GM12878 (cell line): ENCODE measurements at regions not wholly inside any gene's neighbourhood (a gene's known extent, or its start where the extent isn't known, plus 50 kb on each side); places are given as distances from the start of the nearest gene placed in this dataset.

Experiments
- ATAC-seq: fragments of 200-7000 bp; cut with Tn5 transposase; 3 replicates; pipeline ENCODE4 v1.9.1; 2020; ENCODE audit warnings: mild to moderate bottlenecking, moderate library complexity
- BruUV-seq: library from RNA; stranded (reverse); fragments of 400-500 nt; replicated peaks from 2 replicates; lab custom pipeline; 2021; lab: Mats Ljungman, UMichigan
- CTCF ChIA-PET: fragments of 300-600 bp; sonication (Branson Sonifier 250); formaldehyde crosslinking; extraction: SDS; loops from one replicate; lab custom pipeline; 2021; ENCODE audit warnings: inconsistent platforms; lab: Yijun Ruan, JAX
- POLR2A ChIA-PET: fragments of 350-600 bp; formaldehyde crosslinking; extraction: SDS; loops from one replicate; lab custom pipeline; 2021; ENCODE audit warnings: inconsistent platforms; lab: Charles Lee
- RAD21 ChIA-PET: fragments of 300-600 bp; sonication (Branson Sonifier 250); formaldehyde crosslinking; loops from one replicate; lab custom pipeline; 2023; ENCODE audit warnings: antibody characterized with exemption; ENCODE audit not compliant: unreplicated experiment; lab: Charles Lee
- SMC1A ChIA-PET: fragments of 300-600 bp; sonication (Branson Sonifier 250); formaldehyde crosslinking; loops from one replicate; lab custom pipeline; 2023; ENCODE audit not compliant: unreplicated experiment, uncharacterized antibody; lab: Charles Lee
- DNase-seq: peaks from one replicate; pipeline ENCODE4 v3.0.0-alpha.2; 2011; ENCODE audit warnings: low read depth, low spot score
- FAIRE-seq: peaks from 3 replicates; lab custom pipeline; 2011; peaks lifted over from hg19 to GRCh38; lab: Jason Lieb, UNC
- H2AFZ ChIP-seq: 2 replicates; pipeline ENCODE4 v1.6.0; 2011; ENCODE audit warnings: low read depth, low read length, control low read depth; ENCODE audit not compliant: control insufficient read depth
- H3K27ac ChIP-seq: 2 replicates; pipeline ENCODE4 v1.5.1; 2011; ENCODE audit warnings: control low read depth; ENCODE audit not compliant: control insufficient read depth, insufficient read depth
- H3K27me3 ChIP-seq, 2 experiments: replicated peaks in 1 of 2; 2 replicates each; pipeline versions ENCODE4 v1.6.0 to v1.6.1; 2011; ENCODE audit warnings: low read length in 1 of 2; ENCODE audit not compliant: control insufficient read depth in 2 of 2, insufficient read depth in 2 of 2
- H3K36me3 ChIP-seq, 2 experiments: 2 replicates each; pipeline ENCODE4 v1.5.1; 2011; ENCODE audit warnings: low read length in 1 of 2; ENCODE audit not compliant: control insufficient read depth in 2 of 2, insufficient read depth in 2 of 2
- H3K4me1 ChIP-seq: 2 replicates; pipeline ENCODE4 v1.6.1; 2011; ENCODE audit warnings: mild to moderate bottlenecking, low read length, moderate library complexity, mixed read lengths; ENCODE audit not compliant: control insufficient read depth, insufficient read depth
- H3K4me2 ChIP-seq: 2 replicates; pipeline ENCODE4 v1.6.0; 2011; ENCODE audit warnings: control low read depth; ENCODE audit not compliant: control insufficient read depth, insufficient read depth
- H3K4me3 ChIP-seq: fragments of 200-600 bp; sonication (generic); 2 replicates; pipeline ENCODE4 v1.5.1; 2016
- H3K79me2 ChIP-seq: 2 replicates; pipeline ENCODE4 v1.6.0; 2011; ENCODE audit warnings: low read length; ENCODE audit not compliant: control insufficient read depth, insufficient read depth
- H3K9ac ChIP-seq: 2 replicates; pipeline ENCODE4 v1.8.0; 2011; ENCODE audit warnings: low read length, control low read depth, mixed read lengths; ENCODE audit not compliant: control insufficient read depth, insufficient read depth
- H3K9me3 ChIP-seq: replicated peaks from 3 replicates; pipeline ENCODE4 v1.5.1; 2011; ENCODE audit warnings: mild to moderate bottlenecking, low read length; ENCODE audit not compliant: control insufficient read depth, insufficient read depth
- H4K20me1 ChIP-seq: 2 replicates; pipeline ENCODE4 v1.6.0; 2011; ENCODE audit not compliant: control insufficient read depth, insufficient read depth
- ATF7 ChIP-seq: fragments of 450-650 bp; IDR thresholded peaks from 2 replicates; pipeline ENCODE4 v1.6.1; 2016; ENCODE audit warnings: low read depth, mild to moderate bottlenecking
- BRCA1 ChIP-seq: IDR thresholded peaks from 2 replicates; pipeline ENCODE4 v1.6.1; 2011; ENCODE audit warnings: low read depth, low read length, improper control_type of control experiment
- GATAD2B ChIP-seq: fragments of 450-650 bp; conservative IDR thresholded peaks from 2 replicates; pipeline ENCODE4 v1.6.1; 2017; ENCODE audit warnings: low read depth, mild to moderate bottlenecking, moderate library complexity
- HDAC2 ChIP-seq: fragments of 200-600 bp; sonication (generic); IDR thresholded peaks from 2 replicates; pipeline ENCODE4 v1.6.1; 2017
- LARP7 ChIP-seq: fragments of 450-650 bp; IDR thresholded peaks from 2 replicates; pipeline ENCODE4 v1.6.1; 2017; ENCODE audit warnings: mild to moderate bottlenecking
- NFYA ChIP-seq: IDR thresholded peaks from 2 replicates; pipeline ENCODE4 v1.6.1; 2011; ENCODE audit warnings: low read depth, mild to moderate bottlenecking, low read length, improper control_type of control experiment, borderline replicate concordance
- RBBP5 ChIP-seq: fragments of 200-600 bp; sonication (generic); conservative IDR thresholded peaks from 2 replicates; pipeline ENCODE4 v1.6.1; 2016
- RCOR1 ChIP-seq: conservative IDR thresholded peaks from 2 replicates; pipeline ENCODE4 v1.6.1; 2012; ENCODE audit warnings: low read depth, low read length, improper control_type of control experiment
- SREBF1 ChIP-seq: IDR thresholded peaks from 2 replicates; pipeline ENCODE4 v1.6.1; 2012; ENCODE audit warnings: mild to moderate bottlenecking, low read length
- WRNIP1 ChIP-seq: IDR thresholded peaks from 2 replicates; pipeline ENCODE4 v1.6.1; 2011; ENCODE audit warnings: low read depth, low read length, improper control_type of control experiment, borderline replicate concordance
- WGBS: methylation state at CpG from one replicate; pipeline ENCODE4 v1.1.6; 2016; ENCODE audit warnings: low lambda C conversion rate; ENCODE audit not compliant: insufficient replicate concordance, insufficient coverage; ENCODE audit errors: missing lambda C conversion rate; 5-methylcytosine and 5-hydroxymethylcytosine counted together
- in situ Hi-C: fragments of 300-500 bp; cut with MboI; formaldehyde crosslinking; loops from 9 replicates; pipeline ENCODE4 v1.14.3; 2018; ENCODE audit warnings: mixed read lengths
- intact Hi-C: fragments of 100-400 bp; cut with micrococcal nuclease; formaldehyde crosslinking; loops from one replicate; pipeline ENCODE4 v1.14.2; 2022; ENCODE audit not compliant: unreplicated experiment
- TF ChIP-seq, protein P1 (sequence below): IDR thresholded peaks from 2 replicates; pipeline ENCODE4 v1.6.1; 2012; ENCODE audit warnings: low read depth, low read length, improper control_type of control experiment

DNA sequence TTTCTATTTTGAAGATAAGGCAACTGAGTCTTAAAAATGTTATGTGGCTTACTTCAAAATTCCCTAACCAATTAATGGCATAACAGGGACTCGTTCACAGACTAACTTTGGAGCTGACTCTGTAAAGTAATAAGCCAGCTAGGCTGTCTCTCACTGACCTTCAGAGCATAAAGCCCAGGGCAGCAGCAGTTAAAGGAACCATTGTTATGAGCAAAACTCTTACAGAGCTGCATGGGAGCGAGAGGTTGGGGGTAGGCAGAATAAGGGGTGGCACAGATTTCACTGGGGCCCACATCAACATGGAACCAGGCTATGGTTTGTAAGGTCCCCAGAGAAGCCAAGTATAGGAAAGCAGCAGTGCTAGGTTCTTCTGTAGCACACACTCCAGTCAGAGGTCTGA, 637.8 kb downstream of the RFPL4B start (continued):
- TF ChIP-seq WRNIP1 (no peak), SREBF1 (no peak), HDAC2 (no peak), RBBP5 (no peak), NFYA (no peak), ATF7 (no peak), LARP7 (no peak), BRCA1 (no peak)
- TF ChIP-seq, protein P1, sequence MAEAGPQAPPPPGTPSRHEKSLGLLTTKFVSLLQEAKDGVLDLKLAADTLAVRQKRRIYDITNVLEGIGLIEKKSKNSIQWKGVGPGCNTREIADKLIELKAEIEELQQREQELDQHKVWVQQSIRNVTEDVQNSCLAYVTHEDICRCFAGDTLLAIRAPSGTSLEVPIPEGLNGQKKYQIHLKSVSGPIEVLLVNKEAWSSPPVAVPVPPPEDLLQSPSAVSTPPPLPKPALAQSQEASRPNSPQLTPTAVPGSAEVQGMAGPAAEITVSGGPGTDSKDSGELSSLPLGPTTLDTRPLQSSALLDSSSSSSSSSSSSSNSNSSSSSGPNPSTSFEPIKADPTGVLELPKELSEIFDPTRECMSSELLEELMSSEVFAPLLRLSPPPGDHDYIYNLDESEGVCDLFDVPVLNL, result no peak

GRCh38 chr6:112986321-112986720, 639.2 kb downstream of the RFPL4B start:
- BruUV-seq, result no TSS peak
- SMC1A ChIA-PET, result no interaction called here
- Histone ChIP-seq H3K4me3 (no peak overlapping the region), H3K4me2 (no peak overlapping the region), H3K4me1 (no peaks in the 10 kb centered on the region), H3K27me3 (no peaks in the 10 kb centered on the region), H3K9ac (no peak overlapping the region), H3K79me2 (no peaks in the 10 kb centered on the region), H3K27ac (no peak overlapping the region), H3K36me3 (no peaks in the 10 kb centered on the region), H2AFZ (no peak overlapping the region), H4K20me1 (no peaks in the 10 kb centered on the region), H3K9me3 (no peaks in the 10 kb centered on the region)
- intact Hi-C loops (no loop called here), in situ Hi-C loops (no loop called here)
- DNase-seq, result no peak
- no peak for FAIRE-seq
- POLR2A ChIA-PET, result no interaction called here
- CTCF ChIA-PET, result no interaction called here
- RAD21 ChIA-PET, result no interaction called here
- no peak for ATAC-seq
- 2% methylated on average over 2 of the region's 2 CpGs for WGBS
- TF ChIP-seq RCOR1, result no peak
- no peak for TF ChIP-seq ATF7
- no peak for TF ChIP-seq GATAD2B
